SJSA1 (cell line): ENCODE measurements at regions not wholly inside any gene's neighbourhood (a gene's known extent, or its start where the extent isn't known, plus 50 kb on each side); places are given as distances from the start of the nearest gene placed in this dataset.
"Not testable (repeated sequence)": the region's sequence is repeated elsewhere in the genome, so short reads cannot be mapped to it uniquely, and the experiment has no call there.

Source experiments
- DNase-seq, 2 experiments: peaks; one replicate each; pipeline ENCODE4 v3.0.0-alpha.2; 2015 to 2020; ENCODE audit warnings: low spot score in 2 of 2, low read depth in 1 of 2
- H3K27ac ChIP-seq: fragments of 250-450 bp; sonication (Bioruptor Pico); 2 replicates; pipeline ENCODE4 v1.5.1; 2020; ENCODE audit warnings: mild to moderate bottlenecking, moderate library complexity
- H3K27me3 ChIP-seq: fragments of 250-450 bp; sonication (Bioruptor Pico); replicated peaks from 2 replicates; pipeline ENCODE4 v1.5.1; 2020; ENCODE audit warnings: mild to moderate bottlenecking, moderate library complexity
- H3K36me3 ChIP-seq: fragments of 250-450 bp; sonication (Bioruptor Pico); 2 replicates; pipeline ENCODE4 v1.5.1; 2020; ENCODE audit warnings: mild to moderate bottlenecking
- H3K4me1 ChIP-seq: fragments of 250-450 bp; sonication (Bioruptor Pico); replicated peaks from 2 replicates; pipeline ENCODE4 v1.6.1; 2021; ENCODE audit warnings: mild to moderate bottlenecking
- H3K4me3 ChIP-seq: fragments of 250-450 bp; sonication (Bioruptor Pico); 2 replicates; pipeline ENCODE4 v1.5.1; 2020; ENCODE audit warnings: mild to moderate bottlenecking
- H3K9me3 ChIP-seq: fragments of 250-450 bp; sonication (Bioruptor Pico); replicated peaks from 2 replicates; pipeline ENCODE4 v1.5.1; 2020; ENCODE audit warnings: mild to moderate bottlenecking

- DNase-seq, H3K9me3 ChIP-seq, H3K36me3 ChIP-seq, H3K4me3 ChIP-seq, H3K4me1 ChIP-seq, H3K27ac ChIP-seq, H3K27me3 ChIP-seq: not testable (repeated sequence)
Observed at GRCh38 chr12:84446478-84446877, 466.1 kb downstream of the SLC6A15 start.

- H3K27ac ChIP-seq = no peak overlapping the region
- no peak for DNase-seq
- no peaks in the 10 kb centered on the region; the same call in 1 of the 2 replicates for H3K9me3 ChIP-seq
- H3K4me3 ChIP-seq = no peak overlapping the region
- no peaks in the 10 kb centered on the region for H3K36me3 ChIP-seq
- H3K4me1 ChIP-seq = no peaks in the 10 kb centered on the region
- no peaks in the 10 kb centered on the region for H3K27me3 ChIP-seq
Observed at GRCh38 chr12:84436134-84436533, 476.5 kb downstream of the SLC6A15 start.

- Histone ChIP-seq H3K27ac (no peak overlapping the region), H3K36me3 (no peaks in the 10 kb centered on the region), H3K4me1 (no peaks in the 10 kb centered on the region), H3K27me3 (no peaks in the 10 kb centered on the region), H3K4me3 (no peak overlapping the region), H3K9me3 (no peaks in the 10 kb centered on the region; the same call in 1 of the 2 replicates)
- DNase-seq = no peak
Observed at GRCh38 chr12:84435682-84436081, 476.9 kb downstream of the SLC6A15 start.

GRCh38 chr12:84422340-84422739, 490.3 kb downstream of the SLC6A15 start:
- no peak for DNase-seq
- no peak overlapping the region for H3K27ac ChIP-seq
- H3K36me3 ChIP-seq = no peaks in the 10 kb centered on the region
- H3K27me3 ChIP-seq = no peaks in the 10 kb centered on the region
- H3K4me1 ChIP-seq = no peaks in the 10 kb centered on the region
- no peak overlapping the region for H3K4me3 ChIP-seq
- no peaks in the 10 kb centered on the region for H3K9me3 ChIP-seq

GRCh38 chr12:84421103-84421502, 491.5 kb downstream of the SLC6A15 start:
- Histone ChIP-seq H3K9me3 (no peaks in the 10 kb centered on the region), H3K27ac (no peak overlapping the region), H3K27me3 (no peaks in the 10 kb centered on the region), H3K4me1 (no peaks in the 10 kb centered on the region), H3K36me3 (no peaks in the 10 kb centered on the region), H3K4me3 (no peak overlapping the region)
- DNase-seq = no peak

GRCh38 chr12:84416626-84417025, 496.0 kb downstream of the SLC6A15 start:
- H3K4me3 ChIP-seq = no peak overlapping the region
- DNase-seq = no peak

GRCh38 chr12:84415946-84416345, 496.7 kb downstream of the SLC6A15 start:
- no peak for DNase-seq
- Histone ChIP-seq H3K9me3 (0 out of 2 replicates have a peak, but pooled peaks cover 3% of the 10 kb centered on the region), H3K36me3 (no peaks in the 10 kb centered on the region), H3K27me3 (no peaks in the 10 kb centered on the region), H3K4me3 (no peak overlapping the region), H3K4me1 (no peaks in the 10 kb centered on the region), H3K27ac (no peak overlapping the region)

More at GRCh38 chr12:84416626-84417025, 496.0 kb downstream of the SLC6A15 start:
- Histone ChIP-seq H3K4me1 (no peaks in the 10 kb centered on the region), H3K36me3 (no peaks in the 10 kb centered on the region), H3K9me3 (no peaks in the 10 kb centered on the region), H3K27me3 (no peaks in the 10 kb centered on the region), H3K27ac (no peak overlapping the region)

GRCh38 chr12:84413656-84414055, 498.9 kb downstream of the SLC6A15 start:
- no peaks in the 10 kb centered on the region for H3K36me3 ChIP-seq
- DNase-seq = no peak
- H3K4me1 ChIP-seq = no peaks in the 10 kb centered on the region
- no peak overlapping the region for H3K27ac ChIP-seq
- H3K9me3 ChIP-seq = 0 out of 2 replicates have a peak, but pooled peaks cover 3% of the 10 kb centered on the region
- no peak overlapping the region for H3K4me3 ChIP-seq
- H3K27me3 ChIP-seq = no peaks in the 10 kb centered on the region

- H3K36me3 ChIP-seq = no peaks in the 10 kb centered on the region
- H3K27me3 ChIP-seq = no peaks in the 10 kb centered on the region
- DNase-seq = no peak
- H3K27ac ChIP-seq = no peak overlapping the region
- no peak overlapping the region for H3K4me3 ChIP-seq
- no peaks in the 10 kb centered on the region for H3K4me1 ChIP-seq
- 0 out of 2 replicates have a peak, but pooled peaks cover 5% of the 10 kb centered on the region for H3K9me3 ChIP-seq
Observed at GRCh38 chr12:84412226-84412625, 500.4 kb downstream of the SLC6A15 start.

GRCh38 chr12:84411031-84411430, 501.6 kb downstream of the SLC6A15 start:
- Histone ChIP-seq H3K4me1 (no peaks in the 10 kb centered on the region), H3K4me3 (no peak overlapping the region), H3K36me3 (no peaks in the 10 kb centered on the region), H3K27me3 (no peaks in the 10 kb centered on the region), H3K9me3 (0 out of 2 replicates have a peak, but pooled peaks cover 8% of the 10 kb centered on the region), H3K27ac (no peak overlapping the region)
- no peak for DNase-seq

GRCh38 chr12:84408936-84409335, 503.7 kb downstream of the SLC6A15 start:
- Histone ChIP-seq H3K27me3 (no peaks in the 10 kb centered on the region), H3K36me3 (no peaks in the 10 kb centered on the region), H3K9me3 (0 out of 2 replicates have a peak, but pooled peaks cover 8% of the 10 kb centered on the region), H3K4me3 (no peak overlapping the region), H3K4me1 (no peaks in the 10 kb centered on the region), H3K27ac (no peak overlapping the region)
- DNase-seq = no peak

- not testable (repeated sequence) for H3K9me3 ChIP-seq, H3K4me3 ChIP-seq, H3K4me1 ChIP-seq, H3K27me3 ChIP-seq, DNase-seq, H3K36me3 ChIP-seq, H3K27ac ChIP-seq
Observed at GRCh38 chr12:84406720-84407119, 505.9 kb downstream of the SLC6A15 start.

- Histone ChIP-seq H3K36me3 (no peaks in the 10 kb centered on the region), H3K27me3 (no peaks in the 10 kb centered on the region), H3K9me3 (no peaks in the 10 kb centered on the region), H3K4me1 (no peaks in the 10 kb centered on the region), H3K27ac (no peak overlapping the region), H3K4me3 (no peak overlapping the region)
- no peak for DNase-seq
Observed at GRCh38 chr12:84397846-84398245, 514.8 kb downstream of the SLC6A15 start.

- no peak for DNase-seq
- Histone ChIP-seq H3K27me3 (no peaks in the 10 kb centered on the region), H3K4me1 (no peaks in the 10 kb centered on the region), H3K36me3 (no peaks in the 10 kb centered on the region), H3K9me3 (no peaks in the 10 kb centered on the region), H3K27ac (no peak overlapping the region), H3K4me3 (no peak overlapping the region)
Observed at GRCh38 chr12:84397263-84397662, 515.3 kb downstream of the SLC6A15 start.

GRCh38 chr12:84391176-84391575, 521.4 kb downstream of the SLC6A15 start:
- not testable (repeated sequence) for H3K27me3 ChIP-seq, H3K4me3 ChIP-seq, H3K27ac ChIP-seq, DNase-seq, H3K4me1 ChIP-seq, H3K36me3 ChIP-seq, H3K9me3 ChIP-seq
